ENCODE measurements at regions not wholly inside any gene's neighbourhood (a gene's known extent, or its start where the extent isn't known, plus 50 kb on each side); places are given as distances from the start of the nearest gene placed in this dataset.

- TF ChIP-seq CREB1 (IDR thresholded peaks at IDR 0.05): no peak
- TF ChIP-seq ATF2 (IDR thresholded peaks at IDR 0.05; ENCODE audit: low read length): no peak
- no peak for TF ChIP-seq CBX5 (IDR thresholded peaks at IDR 0.05; ENCODE audit: low read depth, low read length)
- no peak for TF ChIP-seq CTCF (IDR thresholded peaks at IDR 0.05; ENCODE audit: control extremely low read depth in 1 of 3, insufficient read depth in 1 of 3, low read depth in 1 of 3, low read length in 3 of 3)
These were observed 102.4 kb upstream of the DCAF12L1 start (continued) for GRCh38 chrX:126655061-126655460.

Measured in H1 (cell line).